SK-N-SH (cell line): ENCODE measurements at regions not wholly inside any gene's neighbourhood (a gene's known extent, or its start where the extent isn't known, plus 50 kb on each side); places are given as distances from the start of the nearest gene placed in this dataset.

Experiments used
- CTCF ChIA-PET: fragments of 300-600, 350-600 bp; formaldehyde crosslinking; extraction: SDS; loops from one replicate; lab custom pipeline; 2021; lab: Yijun Ruan, JAX
- POLR2A ChIA-PET: fragments of 350-600 bp; sonication (Branson Sonifier 250); formaldehyde crosslinking; extraction: SDS; loops from one replicate; lab custom pipeline; 2020; ENCODE audit warnings: antibody characterized with exemption, inconsistent platforms; lab: Yijun Ruan, JAX
- DNase-seq: peaks from one replicate; pipeline ENCODE4 v3.0.0; 2012
- H2AFZ ChIP-seq: fragments of 200-600 bp; sonication (generic); 2 replicates; pipeline ENCODE4 v1.8.1; 2016; ENCODE audit warnings: antibody characterized with exemption, mild to moderate bottlenecking, low read depth
- H3F3A ChIP-seq: fragments of 200-600 bp; sonication (generic); replicated peaks from 2 replicates; pipeline ENCODE3; 2016; ENCODE audit warnings: antibody characterized with exemption, mild to moderate bottlenecking; ENCODE audit not compliant: insufficient read depth
- H3K27ac ChIP-seq, 2 experiments: fragments of 200-500 bp in 1 of 2; fragments of 200-600 bp in 1 of 2; sonication (Bioruptor generic) in 1 of 2; sonication (generic), shearing (Covaris generic) in 1 of 2; 2 replicates each; pipeline versions ENCODE4 v1.5.1 to v1.6.1; 2014 to 2016; ENCODE audit warnings: low read depth in 2 of 2, inconsistent platforms in 1 of 2, low read length in 1 of 2, mild to moderate bottlenecking in 1 of 2, mixed read lengths in 1 of 2
- H3K27me3 ChIP-seq: fragments of 200-600 bp; sonication (generic), shearing (Covaris generic); 2 replicates; pipeline ENCODE4 v1.6.1; 2016; ENCODE audit warnings: mixed run types; ENCODE audit not compliant: insufficient read depth
- H3K36me3 ChIP-seq, 2 experiments: fragments of 200-500 bp in 1 of 2; fragments of 200-600 bp in 1 of 2; sonication (Bioruptor generic) in 1 of 2; sonication (generic) in 1 of 2; replicated peaks in 1 of 2; 2 replicates each; pipeline versions ENCODE3 to v1.5.1; 2014 to 2016; ENCODE audit warnings: low read length in 1 of 2, mild to moderate bottlenecking in 1 of 2; ENCODE audit not compliant: insufficient read depth in 2 of 2, control insufficient read depth in 1 of 2
- H3K4me1 ChIP-seq, 2 experiments: fragments of 200-500 bp in 1 of 2; fragments of 200-600 bp in 1 of 2; sonication (Bioruptor generic) in 1 of 2; sonication (generic), shearing (Covaris generic) in 1 of 2; 2 replicates each; pipeline versions ENCODE4 v1.5.1 to v1.6.1; 2014 to 2016; ENCODE audit warnings: low read depth in 1 of 2, low read length in 1 of 2, mixed run types in 1 of 2; ENCODE audit not compliant: insufficient read depth in 2 of 2, control insufficient read depth in 1 of 2
- H3K4me2 ChIP-seq: fragments of 200-600 bp; sonication (generic), shearing (Covaris generic); 2 replicates; pipeline ENCODE4 v1.6.1; 2017; ENCODE audit warnings: mixed run types
- H3K4me3 ChIP-seq, 2 experiments: fragments of 200-500 bp in 1 of 2; fragments of 200-600 bp in 1 of 2; sonication (Bioruptor generic) in 1 of 2; sonication (generic), shearing (Covaris generic) in 1 of 2; 2 replicates each; pipeline versions ENCODE4 v1.5.1 to v1.8.1; 2014 to 2016; ENCODE audit warnings: low read depth in 2 of 2, inconsistent platforms in 1 of 2, low read length in 1 of 2, mild to moderate bottlenecking in 1 of 2, mixed read lengths in 1 of 2, moderate library complexity in 1 of 2
- H3K79me2 ChIP-seq: fragments of 200-600 bp; sonication (generic); 2 replicates; pipeline ENCODE4 v1.8.1; 2017; ENCODE audit warnings: mild to moderate bottlenecking; ENCODE audit not compliant: insufficient read depth
- H3K9ac ChIP-seq: fragments of 200-600 bp; sonication (generic); 2 replicates; pipeline ENCODE4 v1.6.1; 2017; ENCODE audit warnings: mixed run types
- H3K9me2 ChIP-seq: fragments of 200-600 bp; sonication (generic); 2 replicates; pipeline ENCODE4 v1.6.1; 2017; ENCODE audit warnings: mixed run types
- H3K9me3 ChIP-seq: fragments of 200-600 bp; sonication (generic); 2 replicates; pipeline ENCODE4 v1.6.1; 2017; ENCODE audit warnings: mixed run types, mild to moderate bottlenecking, moderate library complexity
- H4K20me1 ChIP-seq: fragments of 200-600 bp; sonication (generic); 2 replicates; pipeline ENCODE4 v1.6.1; 2017; ENCODE audit warnings: mild to moderate bottlenecking, mixed run types; ENCODE audit not compliant: insufficient read depth
- CHD2 ChIP-seq: fragments of 150-350 bp; IDR thresholded peaks from 2 replicates; pipeline ENCODE4 v1.6.1; 2018; ENCODE audit warnings: low read length; ENCODE audit not compliant: partially characterized antibody
- ELF1 ChIP-seq: IDR thresholded peaks from 2 replicates; pipeline ENCODE4 v1.4.0; 2012
- EP300 ChIP-seq, 2 experiments: IDR thresholded peaks; 2 replicates each; pipeline versions ENCODE4 v1.4.0 to v1.6.1; 2012; ENCODE audit warnings: borderline replicate concordance in 1 of 2, low read depth in 1 of 2, low read length in 1 of 2
- FOSL2 ChIP-seq: IDR thresholded peaks from 2 replicates; pipeline ENCODE4 v1.4.0; 2012; ENCODE audit warnings: low read depth, mild to moderate bottlenecking, moderate library complexity, borderline replicate concordance
- FOXM1 ChIP-seq: IDR thresholded peaks from 2 replicates; pipeline ENCODE4 v1.4.0; 2012; ENCODE audit warnings: low read depth, mild to moderate bottlenecking
- MAX ChIP-seq: IDR thresholded peaks from 2 replicates; pipeline ENCODE4 v1.4.0; 2012; ENCODE audit warnings: low read depth
- NRF1 ChIP-seq: IDR thresholded peaks from 2 replicates; pipeline ENCODE4 v1.6.1; 2012; ENCODE audit warnings: low read depth, mild to moderate bottlenecking, low read length
- POLR2AphosphoS5 ChIP-seq: IDR thresholded peaks from 2 replicates; pipeline ENCODE4 v1.6.1; 2012; ENCODE audit warnings: low read depth, low read length
- RAD21 ChIP-seq: IDR thresholded peaks from 2 replicates; pipeline ENCODE4 v1.6.1; 2012; ENCODE audit warnings: mild to moderate bottlenecking, low read length
- REST ChIP-seq: IDR thresholded peaks from 2 replicates; pipeline ENCODE4 v1.6.1; 2012; ENCODE audit warnings: mild to moderate bottlenecking, low read depth, low read length, moderate library complexity
- RXRA ChIP-seq: IDR thresholded peaks from 2 replicates; pipeline ENCODE4 v1.4.0; 2012; ENCODE audit warnings: low read depth, mild to moderate bottlenecking, borderline replicate concordance
- TAF1 ChIP-seq: IDR thresholded peaks from 2 replicates; pipeline ENCODE4 v1.6.1; 2012; ENCODE audit warnings: low read depth, mild to moderate bottlenecking, low read length, moderate library complexity, borderline replicate concordance
- TEAD4 ChIP-seq: IDR thresholded peaks from 2 replicates; pipeline ENCODE4 v1.4.0; 2012; ENCODE audit warnings: mild to moderate bottlenecking, borderline replicate concordance; ENCODE audit not compliant: insufficient read depth
- WGBS: methylation state at CpG from one replicate; pipeline ENCODE4 v1.1.6; 2017; ENCODE audit warnings: low lambda C conversion rate; 5-methylcytosine and 5-hydroxymethylcytosine counted together
- TF ChIP-seq, protein P1 (sequence below): IDR thresholded peaks from 2 replicates; pipeline ENCODE4 v1.4.0; 2012; ENCODE audit warnings: low read depth, borderline replicate concordance

DNA sequence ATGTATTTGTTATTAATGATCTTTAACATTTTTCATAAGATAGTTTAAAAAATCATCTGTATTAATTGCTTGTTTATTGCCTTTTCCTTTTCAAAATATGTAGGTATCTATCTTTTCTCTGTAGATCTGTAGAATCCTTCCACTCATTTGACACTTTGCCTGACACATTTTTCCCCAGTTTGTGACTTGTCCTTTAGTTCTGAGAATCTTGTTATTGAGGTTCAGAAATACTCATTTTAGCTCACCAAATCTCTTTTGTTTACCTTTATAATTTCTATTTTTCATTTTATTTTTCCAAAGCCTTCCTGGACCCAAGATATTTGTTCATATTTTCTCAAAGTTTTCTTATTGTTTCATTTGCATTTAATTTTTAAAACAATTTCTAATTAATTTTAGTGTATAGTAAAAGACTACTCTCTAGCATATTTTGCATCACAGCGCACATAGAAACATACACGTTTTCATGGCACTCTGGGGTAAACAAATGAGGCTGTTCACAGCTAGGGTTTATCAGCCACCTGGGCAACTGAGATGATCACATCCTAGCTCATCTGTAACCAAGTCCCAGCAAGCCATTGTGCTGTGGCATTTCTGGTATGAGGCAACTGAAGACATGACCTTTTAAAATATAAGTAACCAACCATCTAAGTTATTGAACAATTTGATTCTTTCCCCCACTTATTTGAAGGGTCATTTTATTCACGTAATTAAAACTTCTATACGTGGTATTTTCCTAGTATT is 275.7 kb downstream of the ADGB start:
- 90% methylated on average over 4 of the region's 4 CpGs for WGBS
- no peak overlapping the region for H3K4me3 ChIP-seq
- H3F3A ChIP-seq: peaks cover 14% of the 10 kb centered on the region
- H3K4me1 ChIP-seq: peaks cover 9 to 23% of the 10 kb centered on the region in 2 experiments; a peak in 3 of 4 replicates
- H3K9me3 ChIP-seq: peaks cover 3% of the 10 kb centered on the region; the same call in 1 of the 2 replicates
- H3K79me2 ChIP-seq: no peaks in the 10 kb centered on the region
- no peak overlapping the region for H3K9ac ChIP-seq
- H3K36me3 ChIP-seq: no peaks in the 10 kb centered on the region
- CTCF ChIA-PET: interaction anchor here (1.5 to 2.0 kb wide), 3 partner anchors 10 to 56 kb away, joined by 3 to 5 read pairs (median 4); no protein-coding TSS in a partner anchor
- H3K27ac ChIP-seq: no peak overlapping the region
- DNase-seq: no peak
- POLR2A ChIA-PET: no interaction called here
- TF ChIP-seq NRF1: no peak
- TF ChIP-seq, protein P1, sequence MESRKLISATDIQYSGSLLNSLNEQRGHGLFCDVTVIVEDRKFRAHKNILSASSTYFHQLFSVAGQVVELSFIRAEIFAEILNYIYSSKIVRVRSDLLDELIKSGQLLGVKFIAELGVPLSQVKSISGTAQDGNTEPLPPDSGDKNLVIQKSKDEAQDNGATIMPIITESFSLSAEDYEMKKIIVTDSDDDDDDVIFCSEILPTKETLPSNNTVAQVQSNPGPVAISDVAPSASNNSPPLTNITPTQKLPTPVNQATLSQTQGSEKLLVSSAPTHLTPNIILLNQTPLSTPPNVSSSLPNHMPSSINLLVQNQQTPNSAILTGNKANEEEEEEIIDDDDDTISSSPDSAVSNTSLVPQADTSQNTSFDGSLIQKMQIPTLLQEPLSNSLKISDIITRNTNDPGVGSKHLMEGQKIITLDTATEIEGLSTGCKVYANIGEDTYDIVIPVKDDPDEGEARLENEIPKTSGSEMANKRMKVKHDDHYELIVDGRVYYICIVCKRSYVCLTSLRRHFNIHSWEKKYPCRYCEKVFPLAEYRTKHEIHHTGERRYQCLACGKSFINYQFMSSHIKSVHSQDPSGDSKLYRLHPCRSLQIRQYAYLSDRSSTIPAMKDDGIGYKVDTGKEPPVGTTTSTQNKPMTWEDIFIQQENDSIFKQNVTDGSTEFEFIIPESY: no peak
- no peak for TF ChIP-seq TEAD4
- no peak for TF ChIP-seq TAF1
- TF ChIP-seq REST: no peak
- TF ChIP-seq EP300 (IDR thresholded peaks at IDR 0.05; ENCODE audit: borderline replicate concordance in 1 of 2, low read depth in 1 of 2, low read length in 1 of 2): no peak
- TF ChIP-seq FOSL2: no peak
- TF ChIP-seq CHD2: no peak
- TF ChIP-seq, all 33 proteins: peak for 0
- H4K20me1 ChIP-seq: no peaks in the 10 kb centered on the region
- H3K9me2 ChIP-seq: no peaks in the 10 kb centered on the region
- no peak overlapping the region for H2AFZ ChIP-seq
- no peaks in the 10 kb centered on the region for H3K27me3 ChIP-seq
- no peak overlapping the region for H3K4me2 ChIP-seq

- no peaks in the 10 kb centered on the region for H4K20me1 ChIP-seq
- no peaks in the 10 kb centered on the region for H3K36me3 ChIP-seq
- no peak for DNase-seq
- no peaks in the 10 kb centered on the region for H3K79me2 ChIP-seq
- no peak overlapping the region for H3K9ac ChIP-seq
- H3F3A ChIP-seq: peaks cover 14% of the 10 kb centered on the region
- H3K9me2 ChIP-seq: no peaks in the 10 kb centered on the region
- no peak overlapping the region for H3K4me2 ChIP-seq
- CTCF ChIA-PET: interaction anchor here (1.6 to 2.0 kb wide), 2 partner anchors 11 to 54 kb away, joined by 3 to 5 read pairs; no protein-coding TSS in a partner anchor
- no peaks in the 10 kb centered on the region for H3K27me3 ChIP-seq
- POLR2A ChIA-PET: no interaction called here
- H2AFZ ChIP-seq: no peak overlapping the region
- H3K4me3 ChIP-seq: no peak overlapping the region
- WGBS: 95% methylated on average over 4 of the region's 4 CpGs
- H3K4me1 ChIP-seq: peaks cover 11 to 24% of the 10 kb centered on the region in 2 experiments; a peak in 3 of 4 replicates
- peaks cover 3% of the 10 kb centered on the region; the same call in 1 of the 2 replicates for H3K9me3 ChIP-seq
- H3K27ac ChIP-seq: peak overlapping the region in 1 of 2 experiments; percentile 61; a peak in 2 of 4 replicates
- TF ChIP-seq RAD21 (no peak), POLR2AphosphoS5 (no peak), RXRA (no peak), FOSL2 (no peak), FOXM1 (no peak), TEAD4 (no peak), MAX (no peak), ELF1 (no peak)
- TF ChIP-seq, protein P1: no peak
Measured at GRCh38 chr6:146875927-146876270, 277.1 kb downstream of the ADGB start.
